ENCODE measurements at regions not wholly inside any gene's neighbourhood (a gene's known extent, or its start where the extent isn't known, plus 50 kb on each side); places are given as distances from the start of the nearest gene placed in this dataset.

DNA sequence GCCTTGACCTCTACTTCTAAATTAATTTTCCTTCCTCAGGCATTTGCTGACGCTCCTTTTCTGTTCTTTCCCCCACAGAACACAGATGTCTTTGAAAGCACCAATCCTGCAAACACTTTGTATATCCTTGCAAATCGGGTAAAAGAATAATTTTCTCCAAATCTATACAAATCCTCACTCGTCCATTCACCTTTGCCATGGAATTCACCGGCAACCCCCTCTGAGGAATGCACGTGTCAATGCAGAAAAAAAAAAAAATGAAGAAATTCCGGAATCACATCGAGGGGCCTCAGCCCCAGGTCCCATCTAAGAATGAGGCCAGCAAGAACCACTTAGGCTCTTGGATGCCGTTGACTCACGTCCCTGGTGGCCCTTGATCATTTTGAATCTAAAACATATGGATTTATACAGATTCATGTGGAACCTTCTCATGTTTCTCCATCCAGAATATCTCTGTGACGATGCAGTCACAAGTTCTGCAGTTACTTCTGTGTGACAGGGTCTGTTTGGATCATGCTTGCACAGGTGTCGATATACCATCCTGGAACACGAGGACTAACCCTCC lies 136.9 kb downstream of the RBFOX3 start:
- dilution Hi-C loops (cut with MboI; ENCODE audit: extremely low pct_ligation_motif_present, low sequenced_read_pairs), result no loop called here
- no peaks in the 10 kb centered on the region for H3K79me2 ChIP-seq (ENCODE audit: control insufficient read depth, insufficient read depth, low read length)
- H3K9me3 ChIP-seq (ENCODE audit: control insufficient read depth, low read depth, low read length), result no peaks in the 10 kb centered on the region
- no peak overlapping the region for H3K4me2 ChIP-seq (ENCODE audit: control insufficient read depth, extremely low read depth, insufficient read depth, low read depth, low read length)
- H2AFZ ChIP-seq (ENCODE audit: control insufficient read depth, low read length), result no peak overlapping the region
- peaks cover 29% of the 10 kb centered on the region for H3K27me3 ChIP-seq (ENCODE audit: control insufficient read depth, extremely low read depth, insufficient read depth, low read length)
- no peaks in the 10 kb centered on the region for H3K4me1 ChIP-seq (ENCODE audit: control insufficient read depth, extremely low read depth, insufficient read depth, low read length)
- no peaks in the 10 kb centered on the region for H3K36me3 ChIP-seq (ENCODE audit: control insufficient read depth in 2 of 2, extremely low read depth in 1 of 2, insufficient read depth in 2 of 2, low read length in 2 of 2)
- H3K9me1 ChIP-seq (ENCODE audit: control insufficient read depth, extremely low read depth, insufficient read depth, low read length), result no peaks in the 10 kb centered on the region
- no peak for TF ChIP-seq EZH2 (IDR thresholded peaks at IDR 0.05; ENCODE audit: low read length)
- TF ChIP-seq, protein P1, sequence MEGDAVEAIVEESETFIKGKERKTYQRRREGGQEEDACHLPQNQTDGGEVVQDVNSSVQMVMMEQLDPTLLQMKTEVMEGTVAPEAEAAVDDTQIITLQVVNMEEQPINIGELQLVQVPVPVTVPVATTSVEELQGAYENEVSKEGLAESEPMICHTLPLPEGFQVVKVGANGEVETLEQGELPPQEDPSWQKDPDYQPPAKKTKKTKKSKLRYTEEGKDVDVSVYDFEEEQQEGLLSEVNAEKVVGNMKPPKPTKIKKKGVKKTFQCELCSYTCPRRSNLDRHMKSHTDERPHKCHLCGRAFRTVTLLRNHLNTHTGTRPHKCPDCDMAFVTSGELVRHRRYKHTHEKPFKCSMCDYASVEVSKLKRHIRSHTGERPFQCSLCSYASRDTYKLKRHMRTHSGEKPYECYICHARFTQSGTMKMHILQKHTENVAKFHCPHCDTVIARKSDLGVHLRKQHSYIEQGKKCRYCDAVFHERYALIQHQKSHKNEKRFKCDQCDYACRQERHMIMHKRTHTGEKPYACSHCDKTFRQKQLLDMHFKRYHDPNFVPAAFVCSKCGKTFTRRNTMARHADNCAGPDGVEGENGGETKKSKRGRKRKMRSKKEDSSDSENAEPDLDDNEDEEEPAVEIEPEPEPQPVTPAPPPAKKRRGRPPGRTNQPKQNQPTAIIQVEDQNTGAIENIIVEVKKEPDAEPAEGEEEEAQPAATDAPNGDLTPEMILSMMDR (optimal IDR thresholded peaks at IDR 0.05 in 1 of 3, IDR thresholded peaks at IDR 0.05 in 1 of 3, conservative IDR thresholded peaks at IDR 0.05 in 1 of 3; ENCODE audit: extremely low read depth in 1 of 3, insufficient read depth in 2 of 3, low read length in 3 of 3), result no peak
- H3K27ac ChIP-seq (ENCODE audit: control insufficient read depth, insufficient read depth, low read length), result no peak overlapping the region
- no peak for FAIRE-seq
- no peak for DNase-seq (ENCODE audit: low read depth, low spot score)
- no peaks in the 10 kb centered on the region for H4K20me1 ChIP-seq (ENCODE audit: control insufficient read depth, extremely low read depth, insufficient read depth, low read length)
- no peak overlapping the region for H3K9ac ChIP-seq (ENCODE audit: control insufficient read depth, extremely low read depth, insufficient read depth, low read length)
- no peak overlapping the region for H3K4me3 ChIP-seq (ENCODE audit: control insufficient read depth in 2 of 3, extremely low read depth in 1 of 3, insufficient read depth in 2 of 3, low read depth in 1 of 3, low read length in 3 of 3)

DNA sequence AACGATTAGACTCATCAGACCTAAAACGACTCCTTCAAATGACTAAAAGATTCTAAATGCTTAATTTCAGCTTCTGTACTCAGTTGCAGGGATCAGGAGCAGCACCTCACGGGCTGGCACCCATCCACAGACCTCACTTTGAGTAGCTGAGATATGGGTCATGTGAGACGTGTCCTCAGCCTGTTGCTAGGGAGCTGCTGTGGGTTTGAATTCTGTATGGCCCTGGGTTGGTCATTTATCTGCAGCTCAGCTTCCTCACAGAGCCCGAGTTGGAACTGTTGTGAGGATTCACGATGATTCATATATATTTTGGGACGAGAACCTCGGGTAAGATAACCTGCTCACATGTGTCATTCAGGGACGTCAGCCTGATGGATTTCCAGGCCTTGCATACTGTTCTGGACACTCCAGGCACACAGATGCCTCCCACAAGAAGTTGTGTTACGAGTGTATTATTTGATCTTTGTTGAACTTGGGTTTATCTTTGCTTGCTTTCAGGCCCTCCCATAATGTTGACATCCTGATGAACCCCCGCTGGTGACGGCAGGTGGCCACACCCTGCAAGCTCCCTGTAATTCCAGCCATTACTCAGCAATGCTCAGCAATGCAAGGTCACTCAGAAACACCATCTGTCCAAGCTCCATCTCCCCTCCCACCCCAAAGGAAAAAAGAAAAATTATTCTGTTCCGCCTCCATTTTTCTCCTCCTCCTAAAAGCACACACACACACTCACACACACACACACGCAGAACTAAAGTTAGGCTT lies 137.6 kb downstream of the RBFOX3 start:
- H2AFZ ChIP-seq (ENCODE audit: control insufficient read depth, low read length), result no peak overlapping the region
- no peaks in the 10 kb centered on the region for H3K36me3 ChIP-seq (ENCODE audit: control insufficient read depth in 2 of 2, extremely low read depth in 1 of 2, insufficient read depth in 2 of 2, low read length in 2 of 2)
- TF ChIP-seq, protein P1 (optimal IDR thresholded peaks at IDR 0.05 in 1 of 3, IDR thresholded peaks at IDR 0.05 in 1 of 3, conservative IDR thresholded peaks at IDR 0.05 in 1 of 3; ENCODE audit: extremely low read depth in 1 of 3, insufficient read depth in 2 of 3, low read length in 3 of 3), result no peak
- no peak for TF ChIP-seq EZH2 (IDR thresholded peaks at IDR 0.05; ENCODE audit: low read length)
- H4K20me1 ChIP-seq (ENCODE audit: control insufficient read depth, extremely low read depth, insufficient read depth, low read length), result no peaks in the 10 kb centered on the region
- no peak overlapping the region for H3K9ac ChIP-seq (ENCODE audit: control insufficient read depth, extremely low read depth, insufficient read depth, low read length)
- H3K4me2 ChIP-seq (ENCODE audit: control insufficient read depth, extremely low read depth, insufficient read depth, low read depth, low read length), result no peak overlapping the region
- peaks cover 29% of the 10 kb centered on the region for H3K27me3 ChIP-seq (ENCODE audit: control insufficient read depth, extremely low read depth, insufficient read depth, low read length)
- no peak overlapping the region for H3K4me3 ChIP-seq (ENCODE audit: control insufficient read depth in 2 of 3, extremely low read depth in 1 of 3, insufficient read depth in 2 of 3, low read depth in 1 of 3, low read length in 3 of 3)
- dilution Hi-C loops (cut with MboI; ENCODE audit: extremely low pct_ligation_motif_present, low sequenced_read_pairs), result no loop called here
- H3K79me2 ChIP-seq (ENCODE audit: control insufficient read depth, insufficient read depth, low read length), result no peaks in the 10 kb centered on the region
- FAIRE-seq (no peak), DNase-seq (ENCODE audit: low read depth, low spot score) (no peak)
- no peak overlapping the region for H3K27ac ChIP-seq (ENCODE audit: control insufficient read depth, insufficient read depth, low read length)
- no peaks in the 10 kb centered on the region for H3K4me1 ChIP-seq (ENCODE audit: control insufficient read depth, extremely low read depth, insufficient read depth, low read length)
- H3K9me1 ChIP-seq (ENCODE audit: control insufficient read depth, extremely low read depth, insufficient read depth, low read length), result no peaks in the 10 kb centered on the region
- no peaks in the 10 kb centered on the region for H3K9me3 ChIP-seq (ENCODE audit: control insufficient read depth, low read depth, low read length)

Data from keratinocyte (primary cell).